Activated CD8-positive, alpha-beta memory T cell treated with anti-CD3 and anti-CD28 coated beads, Interleukin-2, amount 10 ng/mL, durations not matched to agents 7 days and 5 days (primary cell): ENCODE measurements at regions not wholly inside any gene's neighbourhood (a gene's known extent, or its start where the extent isn't known, plus 50 kb on each side); places are given as distances from the start of the nearest gene placed in this dataset.

Source experiments
- ATAC-seq: fragments of 150-1000 bp; cut with Tn5 transposase; one replicate; pipeline ENCODE4 v1.10.0; 2021; ENCODE audit warnings: moderate library complexity
- CTCF ChIA-PET: fragments of 350-600 bp; sonication (Branson Sonifier 250); formaldehyde crosslinking; loops from one replicate; lab custom pipeline; 2021; ENCODE audit warnings: antibody characterized with exemption; lab: Charles Lee
- DNase-seq: peaks from one replicate; pipeline ENCODE4 v3.0.0-alpha.2; 2020
- H3K27ac Mint-ChIP-seq: one replicate; pipeline ENCODE4 v1.8.0; 2021; ENCODE audit warnings: mild to moderate bottlenecking, mixed read lengths
- H3K27me3 Mint-ChIP-seq: one replicate; pipeline ENCODE4 v1.8.0; 2021; ENCODE audit warnings: mixed read lengths
- H3K36me3 Mint-ChIP-seq: one replicate; pipeline ENCODE4 v1.8.0; 2021; ENCODE audit warnings: mild to moderate bottlenecking, mixed read lengths
- H3K4me1 Mint-ChIP-seq: one replicate; pipeline ENCODE4 v1.8.0; 2021; ENCODE audit warnings: mixed read lengths
- H3K4me3 Mint-ChIP-seq: one replicate; pipeline ENCODE4 v1.8.0; 2021; ENCODE audit warnings: mild to moderate bottlenecking, moderate library complexity, mixed read lengths
- H3K9me3 Mint-ChIP-seq: one replicate; pipeline ENCODE4 v1.8.0; 2022; ENCODE audit warnings: low read depth, mixed read lengths

DNA sequence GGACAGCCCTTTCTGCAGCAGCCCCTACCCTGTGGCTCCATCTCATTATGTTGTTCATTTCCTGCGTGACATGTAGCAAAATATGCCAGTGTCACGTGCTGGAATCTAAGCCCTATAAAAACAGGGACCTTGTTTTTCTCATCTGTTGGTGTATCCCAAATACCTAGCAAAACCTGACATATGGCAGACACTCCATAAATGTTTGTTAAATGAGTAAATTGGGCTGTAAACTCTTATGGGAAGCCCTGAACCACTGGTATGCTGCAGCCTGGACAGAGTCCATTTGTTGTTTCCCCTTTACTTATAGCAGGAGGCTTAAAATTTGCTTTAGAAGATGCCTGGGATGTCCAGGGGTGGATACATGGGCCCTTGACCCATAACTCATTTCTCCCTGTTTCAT, 363.8 kb downstream of the NPHP4 start:
- CTCF ChIA-PET = no interaction called here
- H3K27ac Mint-ChIP-seq = no peak overlapping the region
- no peaks in the 10 kb centered on the region for H3K36me3 Mint-ChIP-seq
- no peak overlapping the region for H3K4me3 Mint-ChIP-seq
- peaks cover 5% of the 10 kb centered on the region for H3K27me3 Mint-ChIP-seq
- H3K4me1 Mint-ChIP-seq = peaks cover 1% of the 10 kb centered on the region
- DNase-seq = no peak
- no peak for ATAC-seq
- H3K9me3 Mint-ChIP-seq = peaks cover 1% of the 10 kb centered on the region

GRCh38 chr1:5623399-5623798, 368.8 kb downstream of the NPHP4 start:
- CTCF ChIA-PET = no interaction called here
- H3K27me3 Mint-ChIP-seq = peaks cover 5% of the 10 kb centered on the region
- ATAC-seq (no peak), DNase-seq (no peak)
- no peaks in the 10 kb centered on the region for H3K9me3 Mint-ChIP-seq
- no peaks in the 10 kb centered on the region for H3K4me1 Mint-ChIP-seq
- H3K36me3 Mint-ChIP-seq = no peaks in the 10 kb centered on the region
- no peak overlapping the region for H3K4me3 Mint-ChIP-seq
- H3K27ac Mint-ChIP-seq = no peak overlapping the region

DNA sequence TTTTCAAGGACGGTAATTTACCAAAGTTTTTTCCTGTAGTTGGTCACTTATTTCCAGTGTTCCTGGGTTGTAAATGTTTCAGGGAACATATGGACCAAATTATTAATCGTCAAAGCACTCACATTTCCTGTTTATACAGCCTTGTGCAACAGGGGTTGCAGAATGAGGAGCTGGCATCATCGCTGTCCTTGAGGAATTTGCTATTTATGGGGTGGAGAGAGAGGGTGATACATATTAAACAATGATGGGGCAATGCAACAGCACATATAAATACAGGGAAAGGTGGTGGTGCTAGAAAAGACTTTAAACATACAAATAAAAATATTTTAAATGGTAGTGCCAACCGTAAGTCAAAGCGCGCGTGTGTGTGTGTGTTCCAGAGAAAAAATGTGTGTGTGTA, 369.8 kb downstream of the NPHP4 start:
- CTCF ChIA-PET = no interaction called here

GRCh38 chr1:5621692-5622091, 370.5 kb downstream of the NPHP4 start:
- H3K4me3 Mint-ChIP-seq = no peak overlapping the region
- CTCF ChIA-PET = no interaction called here
- ATAC-seq = no peak
- no peaks in the 10 kb centered on the region for H3K9me3 Mint-ChIP-seq
- H3K27ac Mint-ChIP-seq = no peak overlapping the region
- H3K36me3 Mint-ChIP-seq = no peaks in the 10 kb centered on the region
- no peaks in the 10 kb centered on the region for H3K4me1 Mint-ChIP-seq
- DNase-seq = peak; percentile 11
- H3K27me3 Mint-ChIP-seq = peaks cover 3% of the 10 kb centered on the region

More for the DNA sequence above, 369.8 kb downstream of the NPHP4 start:
- DNase-seq (no peak), ATAC-seq (no peak)
- Mint-ChIP-seq H3K4me3 (no peak overlapping the region), H3K27ac (no peak overlapping the region), H3K36me3 (no peaks in the 10 kb centered on the region), H3K27me3 (peaks cover 5% of the 10 kb centered on the region), H3K4me1 (no peaks in the 10 kb centered on the region), H3K9me3 (no peaks in the 10 kb centered on the region)

DNA sequence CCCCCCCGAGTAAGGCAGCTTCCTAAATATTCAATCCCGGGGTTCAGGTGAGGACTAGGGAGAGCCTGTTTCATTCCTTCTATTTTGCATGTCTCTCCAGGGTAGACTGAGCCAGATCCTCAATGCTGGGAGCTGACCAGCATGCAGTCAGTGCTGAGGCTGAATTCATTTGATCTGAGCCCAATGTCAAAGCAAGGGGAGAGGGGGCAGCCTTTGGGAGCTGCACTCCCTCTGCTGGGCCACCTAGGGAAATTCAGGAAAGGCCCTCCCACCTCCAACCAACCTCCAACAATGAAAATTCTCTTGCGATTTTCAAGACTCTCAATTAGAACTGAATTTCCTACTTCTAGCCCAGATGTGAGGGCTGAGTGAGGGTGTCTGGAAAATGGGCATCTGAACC, 371.2 kb downstream of the NPHP4 start:
- H3K4me1 Mint-ChIP-seq = no peaks in the 10 kb centered on the region
- H3K4me3 Mint-ChIP-seq = no peak overlapping the region

DNA sequence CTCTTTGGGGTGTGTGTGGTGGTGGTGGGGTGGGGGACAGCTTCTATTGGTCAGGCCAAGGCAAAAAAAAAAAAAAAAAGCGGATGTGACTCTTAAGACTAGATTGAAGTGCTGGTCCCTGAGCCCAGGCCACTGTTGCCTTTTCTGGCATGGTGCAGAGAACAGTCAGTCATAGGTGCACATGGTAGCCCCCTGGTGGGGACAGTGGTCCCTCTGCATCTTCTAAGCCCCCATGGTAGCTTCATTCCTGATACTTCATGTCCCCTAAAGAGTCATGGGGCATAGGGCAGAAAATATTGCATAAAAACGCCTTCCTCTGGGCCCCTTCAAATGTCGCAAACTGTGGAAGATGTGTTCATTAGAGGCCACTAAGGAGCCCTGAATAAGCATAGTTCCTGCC, 371.8 kb downstream of the NPHP4 start:
- Mint-ChIP-seq H3K4me3 (no peak overlapping the region), H3K36me3 (no peaks in the 10 kb centered on the region), H3K27ac (no peak overlapping the region), H3K9me3 (no peaks in the 10 kb centered on the region), H3K27me3 (no peaks in the 10 kb centered on the region), H3K4me1 (no peaks in the 10 kb centered on the region)
- DNase-seq (peak; percentile 14), ATAC-seq (no peak)
- CTCF ChIA-PET = no interaction called here

More for the DNA sequence above, 371.2 kb downstream of the NPHP4 start:
- H3K27me3 Mint-ChIP-seq = peaks cover 2% of the 10 kb centered on the region
- DNase-seq (no peak), ATAC-seq (no peak)
- H3K9me3 Mint-ChIP-seq = no peaks in the 10 kb centered on the region
- CTCF ChIA-PET = no interaction called here
- no peak overlapping the region for H3K27ac Mint-ChIP-seq
- no peaks in the 10 kb centered on the region for H3K36me3 Mint-ChIP-seq

GRCh38 chr1:5619469-5619868, 372.8 kb downstream of the NPHP4 start:
- no peaks in the 10 kb centered on the region for H3K4me1 Mint-ChIP-seq
- no peaks in the 10 kb centered on the region for H3K9me3 Mint-ChIP-seq
- ATAC-seq (no peak), DNase-seq (no peak)
- no peak overlapping the region for H3K4me3 Mint-ChIP-seq
- H3K27ac Mint-ChIP-seq = no peak overlapping the region
- CTCF ChIA-PET = no interaction called here
- H3K27me3 Mint-ChIP-seq = peaks cover 4% of the 10 kb centered on the region
- no peaks in the 10 kb centered on the region for H3K36me3 Mint-ChIP-seq

DNA sequence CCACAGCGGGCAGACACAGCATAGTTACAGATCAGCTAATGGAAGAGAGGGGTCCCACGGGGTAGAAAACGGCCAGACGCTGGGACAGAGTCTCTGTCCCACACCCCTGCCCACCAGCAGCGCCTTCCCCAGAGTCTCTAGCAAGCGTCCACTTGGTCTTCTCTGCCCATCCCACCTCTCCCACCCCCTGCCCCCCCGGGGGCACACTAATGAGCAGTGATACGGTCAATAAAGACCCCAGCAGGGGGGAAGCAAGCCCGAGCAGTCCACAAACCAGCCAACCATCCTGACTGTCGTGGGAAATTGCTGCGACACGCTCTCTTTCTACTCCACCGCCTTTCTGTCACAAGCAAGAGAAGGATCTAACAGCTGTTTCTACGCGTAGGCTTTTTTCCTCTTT, 374.7 kb downstream of the NPHP4 start:
- DNase-seq (peak; percentile 23), ATAC-seq (no peak)
- no peaks in the 10 kb centered on the region for H3K9me3 Mint-ChIP-seq
- no peaks in the 10 kb centered on the region for H3K36me3 Mint-ChIP-seq
- no peaks in the 10 kb centered on the region for H3K4me1 Mint-ChIP-seq
- H3K4me3 Mint-ChIP-seq = no peak overlapping the region
- no peak overlapping the region for H3K27ac Mint-ChIP-seq
- CTCF ChIA-PET = no interaction called here
- peaks cover 12% of the 10 kb centered on the region for H3K27me3 Mint-ChIP-seq

GRCh38 chr1:5617179-5617520, 375.1 kb downstream of the NPHP4 start:
- no peak for ATAC-seq
- peak; percentile 21 for DNase-seq
- Mint-ChIP-seq H3K36me3 (no peaks in the 10 kb centered on the region), H3K4me1 (no peaks in the 10 kb centered on the region), H3K9me3 (no peaks in the 10 kb centered on the region), H3K27ac (no peak overlapping the region), H3K4me3 (no peak overlapping the region), H3K27me3 (peaks cover 12% of the 10 kb centered on the region)
- CTCF ChIA-PET = no interaction called here

DNA sequence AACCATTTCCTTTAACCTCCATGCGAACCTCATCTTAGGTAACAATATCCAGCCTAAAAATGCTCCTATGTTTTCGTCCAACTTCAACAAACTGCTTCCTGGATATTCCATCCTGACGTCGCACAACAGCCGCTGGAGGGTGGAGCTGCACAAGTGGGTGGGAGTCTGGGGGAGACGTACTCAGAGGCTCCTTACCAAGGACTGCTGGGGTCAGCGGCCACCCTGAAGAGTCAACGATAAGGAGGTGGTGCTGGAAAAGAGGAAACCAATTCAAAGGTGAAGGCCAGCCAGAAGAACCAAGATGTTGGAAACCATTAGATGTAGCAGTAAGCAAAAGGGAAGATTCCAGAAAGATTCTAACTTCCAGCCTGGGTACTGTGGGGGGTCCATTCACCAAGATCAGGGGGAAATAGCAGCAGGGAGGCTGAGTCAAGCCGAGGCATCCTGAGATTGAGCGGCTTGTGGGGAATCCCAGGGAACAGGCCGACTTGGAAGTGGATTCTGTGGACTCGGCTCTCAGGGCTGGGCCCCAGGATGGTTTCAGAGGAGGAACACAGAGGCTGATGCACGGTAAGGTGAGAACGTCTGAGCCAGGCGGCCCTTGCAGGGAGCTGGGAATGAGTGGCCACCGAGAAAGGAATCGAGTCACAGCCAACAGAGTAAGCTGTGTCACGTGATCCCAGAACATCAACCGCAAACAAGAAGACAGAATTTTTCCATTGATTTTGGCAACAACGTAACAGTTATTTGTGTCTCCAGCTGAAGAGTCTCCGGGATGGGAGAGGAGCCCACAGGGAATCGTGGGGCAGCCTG, 375.7 kb downstream of the NPHP4 start:
- CTCF ChIA-PET = no interaction called here
- no peaks in the 10 kb centered on the region for H3K4me1 Mint-ChIP-seq
- no peak for ATAC-seq
- no peak overlapping the region for H3K27ac Mint-ChIP-seq
- no peaks in the 10 kb centered on the region for H3K9me3 Mint-ChIP-seq
- H3K27me3 Mint-ChIP-seq = peaks cover 12% of the 10 kb centered on the region
- no peaks in the 10 kb centered on the region for H3K36me3 Mint-ChIP-seq
- DNase-seq = peak; percentile 12
- no peak overlapping the region for H3K4me3 Mint-ChIP-seq

DNA sequence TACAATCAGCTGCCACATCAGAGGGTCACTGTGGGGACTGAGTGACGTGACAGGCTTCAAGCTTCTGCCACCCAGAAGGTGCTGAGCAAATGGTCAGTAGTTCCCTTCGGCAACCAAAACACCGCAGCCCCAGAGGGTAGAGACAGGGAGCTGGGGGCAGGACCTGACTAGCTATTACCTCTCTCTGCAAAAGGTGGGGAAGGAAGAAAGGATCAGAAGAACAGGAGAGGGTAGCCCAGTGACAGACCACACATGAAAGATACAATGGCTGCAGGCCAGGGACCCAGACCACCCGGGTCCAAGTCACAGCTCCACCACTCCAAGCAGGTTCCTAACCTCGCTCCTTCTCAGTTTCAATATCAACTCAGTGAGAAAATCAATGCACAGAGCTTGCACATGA, 377.1 kb downstream of the NPHP4 start:
- Mint-ChIP-seq H3K4me3 (no peak overlapping the region), H3K27ac (no peak overlapping the region), H3K4me1 (no peaks in the 10 kb centered on the region), H3K36me3 (no peaks in the 10 kb centered on the region), H3K27me3 (peaks cover 17% of the 10 kb centered on the region), H3K9me3 (no peaks in the 10 kb centered on the region)
- CTCF ChIA-PET = no interaction called here
- DNase-seq (peak; percentile 22), ATAC-seq (no peak)

GRCh38 chr1:5613900-5614299, 378.3 kb downstream of the NPHP4 start:
- Mint-ChIP-seq H3K27me3 (peaks cover 22% of the 10 kb centered on the region), H3K36me3 (no peaks in the 10 kb centered on the region), H3K4me3 (no peak overlapping the region), H3K9me3 (peaks cover 2% of the 10 kb centered on the region), H3K27ac (no peak overlapping the region), H3K4me1 (no peaks in the 10 kb centered on the region)
- DNase-seq = peak; percentile 7
- CTCF ChIA-PET = no interaction called here
- no peak for ATAC-seq

- no peak for ATAC-seq
- Mint-ChIP-seq H3K36me3 (no peaks in the 10 kb centered on the region), H3K27ac (no peak overlapping the region), H3K9me3 (peaks cover 2% of the 10 kb centered on the region), H3K27me3 (peaks cover 32% of the 10 kb centered on the region), H3K4me3 (no peak overlapping the region), H3K4me1 (no peaks in the 10 kb centered on the region)
- CTCF ChIA-PET = no interaction called here
- no peak for DNase-seq
Observed at GRCh38 chr1:5611851-5612250, 380.4 kb downstream of the NPHP4 start.

DNA sequence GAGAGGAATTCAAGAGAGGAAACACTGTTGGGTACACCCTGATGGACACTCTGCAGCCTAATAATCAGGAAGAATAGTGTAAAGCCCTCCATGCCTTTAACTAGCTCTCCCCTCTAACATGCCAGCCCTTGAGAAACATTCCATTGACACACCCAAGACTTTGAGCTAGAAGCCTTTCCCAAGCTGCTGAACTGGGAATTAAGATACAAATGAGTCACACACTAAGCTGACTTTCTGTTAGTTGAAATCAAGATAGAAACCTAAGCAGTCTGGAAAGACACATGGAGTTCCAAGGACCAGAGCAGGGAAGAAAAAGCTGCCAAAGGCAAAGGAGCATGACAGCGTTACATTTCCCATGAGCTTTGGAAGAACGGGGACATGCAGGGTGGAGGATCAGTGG, 380.8 kb downstream of the NPHP4 start:
- H3K27me3 Mint-ChIP-seq = peaks cover 34% of the 10 kb centered on the region
- peaks cover 2% of the 10 kb centered on the region for H3K9me3 Mint-ChIP-seq
- DNase-seq (no peak), ATAC-seq (no peak)
- no peak overlapping the region for H3K4me3 Mint-ChIP-seq
- H3K4me1 Mint-ChIP-seq = no peaks in the 10 kb centered on the region
- H3K36me3 Mint-ChIP-seq = no peaks in the 10 kb centered on the region
- CTCF ChIA-PET = no interaction called here
- no peak overlapping the region for H3K27ac Mint-ChIP-seq
